Breast epithelium (tissue), 3 donors: ENCODE measurements at regions not wholly inside any gene's neighbourhood (a gene's known extent, or its start where the extent isn't known, plus 50 kb on each side); places are given as distances from the start of the nearest gene placed in this dataset.

Experiments used
- CTCF ChIP-seq, 3 donors: fragments of 450-650 bp; IDR thresholded peaks; one replicate each; pipeline ENCODE4 v1.5.1; 2016 to 2017; ENCODE audit warnings: antibody characterized with exemption in 3 of 3, mild to moderate bottlenecking in 3 of 3, moderate library complexity in 3 of 3
- POLR2A ChIP-seq: fragments of 450-650 bp; IDR thresholded peaks from one replicate; pipeline ENCODE4 v1.6.1; 2016; ENCODE audit warnings: antibody characterized with exemption, mild to moderate bottlenecking, moderate library complexity

DNA sequence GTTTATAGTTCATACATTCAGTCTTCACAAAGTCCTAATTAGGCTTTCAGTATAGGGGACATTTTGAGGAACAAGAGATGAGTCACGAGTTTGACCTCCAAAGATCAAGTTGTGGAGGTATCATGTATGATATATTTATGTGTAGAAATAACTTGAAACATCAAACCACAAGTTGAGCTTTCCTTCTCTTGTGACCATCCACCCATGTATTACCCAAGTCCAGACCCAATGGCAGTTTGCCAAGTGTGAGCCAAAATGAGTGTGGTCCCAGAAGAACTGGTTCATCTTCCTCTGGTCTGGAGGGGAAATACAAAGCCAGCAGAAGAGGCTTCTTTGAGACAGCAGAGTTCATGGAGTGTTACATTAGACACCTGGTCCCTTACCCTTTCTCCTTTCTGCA is 104.9 kb downstream of the ATP23 start:
- TF ChIP-seq CTCF (IDR thresholded peaks at IDR 0.05) (no peak), POLR2A (no peak)
